IMR-90 (cell line): ENCODE measurements at regions not wholly inside any gene's neighbourhood (a gene's known extent, or its start where the extent isn't known, plus 50 kb on each side); places are given as distances from the start of the nearest gene placed in this dataset.

Source experiments
- ATAC-seq: fragments of 200-7000 bp; cut with Tn5 transposase; 2 replicates; pipeline ENCODE4 v1.9.1; 2020; ENCODE audit warnings: low read depth, mild to moderate bottlenecking, moderate library complexity
- BruUV-seq: library from RNA; stranded (reverse); fragments of 400-500 nt; replicated peaks from 2 replicates; lab custom pipeline; 2021; lab: Mats Ljungman, UMichigan
- CTCF ChIA-PET: fragments of 300-600 bp; formaldehyde crosslinking; extraction: SDS; loops from one replicate; lab custom pipeline; 2021; ENCODE audit warnings: antibody characterized with exemption; lab: Yijun Ruan, JAX
- POLR2A ChIA-PET: fragments of 300-600 bp; sonication (Branson Sonifier 250); formaldehyde crosslinking; loops from one replicate; lab custom pipeline; 2022; ENCODE audit warnings: antibody characterized with exemption; ENCODE audit not compliant: unreplicated experiment; lab: Charles Lee
- DNase-seq: peaks from one replicate; pipeline ENCODE4 v3.0.0; 2013
- H2AFZ ChIP-seq: replicated peaks from 2 replicates; pipeline ENCODE3; 2013; ENCODE audit warnings: low read length, mild to moderate bottlenecking; ENCODE audit not compliant: poor library complexity
- H2AK5ac ChIP-seq: 2 replicates; pipeline ENCODE4 v1.6.1; 2013; ENCODE audit warnings: low read depth, low read length, inconsistent platforms
- H2AK9ac ChIP-seq: replicated peaks from 2 replicates; pipeline ENCODE3; 2013; ENCODE audit warnings: mild to moderate bottlenecking, low read depth, low read length, moderate library complexity; ENCODE audit not compliant: poor library complexity
- H2BK120ac ChIP-seq: 2 replicates; pipeline ENCODE4 v1.6.1; 2013; ENCODE audit warnings: low read depth, low read length, inconsistent platforms
- H2BK15ac ChIP-seq: 3 replicates; pipeline ENCODE4 v1.6.1; 2013; ENCODE audit warnings: low read depth, low read length, inconsistent platforms
- H2BK20ac ChIP-seq: 2 replicates; pipeline ENCODE4 v1.6.1; 2013; ENCODE audit warnings: low read depth, mild to moderate bottlenecking, inconsistent platforms, low read length, moderate library complexity
- H2BK5ac ChIP-seq: 2 replicates; pipeline ENCODE4 v1.6.1; 2013; ENCODE audit warnings: mild to moderate bottlenecking, low read depth, low read length, inconsistent platforms; ENCODE audit not compliant: poor library complexity, severe bottlenecking
- H3K14ac ChIP-seq: replicated peaks from 2 replicates; pipeline ENCODE4 v1.6.1; 2013; ENCODE audit warnings: low read depth, low read length, inconsistent platforms
- H3K18ac ChIP-seq: 2 replicates; pipeline ENCODE4 v1.6.1; 2013; ENCODE audit warnings: low read depth, low read length, control low read depth
- H3K23ac ChIP-seq: 2 replicates; pipeline ENCODE4 v1.6.1; 2013; ENCODE audit warnings: low read depth, low read length, inconsistent platforms
- H3K27ac ChIP-seq: 2 replicates; pipeline ENCODE4 v1.5.1; 2013; ENCODE audit warnings: mild to moderate bottlenecking, control low read depth, low read length; ENCODE audit not compliant: insufficient read depth
- H3K27me3 ChIP-seq: 2 replicates; pipeline ENCODE4 v1.6.1; 2013; ENCODE audit warnings: low read length; ENCODE audit not compliant: control insufficient read depth, insufficient read depth
- H3K36me3 ChIP-seq: 2 replicates; pipeline ENCODE4 v1.6.1; 2013; ENCODE audit warnings: low read length, mixed read lengths; ENCODE audit not compliant: control insufficient read depth, insufficient read depth
- H3K4ac ChIP-seq: 2 replicates; pipeline ENCODE4 v1.6.1; 2013; ENCODE audit warnings: low read depth, low read length, inconsistent platforms
- H3K4me1 ChIP-seq: 2 replicates; pipeline ENCODE4 v1.6.1; 2013; ENCODE audit warnings: low read length, mixed read lengths; ENCODE audit not compliant: control insufficient read depth, insufficient read depth
- H3K4me2 ChIP-seq: 2 replicates; pipeline ENCODE4 v1.6.1; 2013; ENCODE audit warnings: low read depth, mild to moderate bottlenecking, control low read depth, low read length, moderate library complexity
- H3K4me3 ChIP-seq: 2 replicates; pipeline ENCODE4 v1.5.1; 2013; ENCODE audit warnings: low read depth, mild to moderate bottlenecking, control low read depth, low read length, moderate library complexity; ENCODE audit not compliant: insufficient read depth
- H3K56ac ChIP-seq: 2 replicates; pipeline ENCODE4 v1.6.1; 2013; ENCODE audit warnings: low read length, inconsistent platforms; ENCODE audit not compliant: insufficient read depth; ENCODE audit errors: extremely low read depth
- H3K79me1 ChIP-seq, 2 experiments: 2 replicates each; pipeline ENCODE4 v1.6.1; 2013; ENCODE audit warnings: low read length in 2 of 2, inconsistent platforms in 1 of 2, low read depth in 1 of 2
- H3K9ac ChIP-seq: 2 replicates; pipeline ENCODE4 v1.6.1; 2013; ENCODE audit warnings: low read depth, low read length, control low read depth
- H3K9me1 ChIP-seq: 2 replicates; pipeline ENCODE4 v1.6.1; 2013; ENCODE audit warnings: low read length, inconsistent platforms; ENCODE audit not compliant: insufficient read depth
- H3K9me3 ChIP-seq: 2 replicates; pipeline ENCODE4 v1.6.1; 2013; ENCODE audit warnings: low read length; ENCODE audit not compliant: control insufficient read depth, insufficient read depth
- H4K20me1 ChIP-seq: 2 replicates; pipeline ENCODE4 v1.6.1; 2013; ENCODE audit warnings: low read length, inconsistent platforms; ENCODE audit not compliant: insufficient read depth
- H4K5ac ChIP-seq: 2 replicates; pipeline ENCODE4 v1.6.1; 2013; ENCODE audit warnings: mild to moderate bottlenecking, low read depth, low read length, control low read depth
- H4K8ac ChIP-seq, 2 experiments: 2 replicates each; pipeline ENCODE4 v1.6.1; 2013; ENCODE audit warnings: low read depth in 2 of 2, low read length in 2 of 2, control low read depth in 1 of 2, inconsistent platforms in 1 of 2
- H4K91ac ChIP-seq: 2 replicates; pipeline ENCODE4 v1.6.1; 2013; ENCODE audit warnings: low read depth, low read length, inconsistent platforms; ENCODE audit not compliant: insufficient read depth
- BHLHE40 ChIP-seq: fragments of 150-350 bp; IDR thresholded peaks from 2 replicates; pipeline ENCODE4 v1.6.1; 2016; ENCODE audit warnings: mild to moderate bottlenecking, low read depth, low read length
- CEBPB ChIP-seq: IDR thresholded peaks from 2 replicates; pipeline ENCODE4 v1.6.1; 2012; ENCODE audit warnings: low read depth, low read length, improper control_type of control experiment
- CHD1 ChIP-seq: IDR thresholded peaks from 2 replicates; pipeline ENCODE4 v1.6.1; 2012; ENCODE audit warnings: low read depth, low read length, improper control_type of control experiment
- CTCF ChIP-seq: conservative IDR thresholded peaks from 2 replicates; pipeline ENCODE4 v1.5.1; 2012; ENCODE audit warnings: mild to moderate bottlenecking, low read depth, low read length, improper control_type of control experiment
- ELK1 ChIP-seq: fragments of 150-350 bp; IDR thresholded peaks from 2 replicates; pipeline ENCODE4 v1.6.1; 2016; ENCODE audit warnings: low read depth, mild to moderate bottlenecking, low read length, moderate library complexity, borderline replicate concordance
- FOS ChIP-seq: fragments of 150-350 bp; IDR thresholded peaks from 2 replicates; pipeline ENCODE4 v1.6.1; 2016; ENCODE audit warnings: low read depth, low read length
- MAFK ChIP-seq: IDR thresholded peaks from 2 replicates; pipeline ENCODE4 v1.6.1; 2012; ENCODE audit warnings: low read depth, low read length, improper control_type of control experiment
- MAZ ChIP-seq: IDR thresholded peaks from 2 replicates; pipeline ENCODE4 v1.6.1; 2012; ENCODE audit warnings: low read depth, mild to moderate bottlenecking, low read length, improper control_type of control experiment, moderate library complexity, borderline replicate concordance
- MXI1 ChIP-seq: IDR thresholded peaks from 2 replicates; pipeline ENCODE4 v1.6.1; 2012; ENCODE audit warnings: low read depth, mild to moderate bottlenecking, low read length, moderate library complexity, borderline replicate concordance
- NFE2L2 ChIP-seq: fragments of 150-350 bp; IDR thresholded peaks from 2 replicates; pipeline ENCODE4 v1.6.1; 2016; ENCODE audit warnings: low read depth, mild to moderate bottlenecking, low read length
- POLR2A ChIP-seq: IDR thresholded peaks from 2 replicates; pipeline ENCODE4 v1.6.1; 2012; ENCODE audit warnings: mild to moderate bottlenecking, low read depth, low read length
- RAD21 ChIP-seq: IDR thresholded peaks from 2 replicates; pipeline ENCODE4 v1.6.1; 2012; ENCODE audit warnings: low read length, improper control_type of control experiment
- RCOR1 ChIP-seq: IDR thresholded peaks from 2 replicates; pipeline ENCODE4 v1.6.1; 2012; ENCODE audit warnings: mild to moderate bottlenecking, low read length, improper control_type of control experiment; ENCODE audit not compliant: insufficient replicate concordance
- RFX5 ChIP-seq: IDR thresholded peaks from 2 replicates; pipeline ENCODE4 v1.8.0; 2012; ENCODE audit warnings: low read depth, mild to moderate bottlenecking, low read length, moderate library complexity
- SMC3 ChIP-seq: fragments of 150-350 bp; IDR thresholded peaks from 2 replicates; pipeline ENCODE4 v1.6.1; 2016; ENCODE audit warnings: low read depth, mild to moderate bottlenecking, antibody characterized with exemption, low read length, moderate library complexity
- USF2 ChIP-seq: fragments of 150-350 bp; IDR thresholded peaks from 2 replicates; pipeline ENCODE4 v1.6.1; 2017; ENCODE audit warnings: mild to moderate bottlenecking, antibody characterized with exemption, low read length, low read depth
- WGBS, 2 experiments: methylation state at CpG; one replicate each; pipeline versions ENCODE4 v1.1.5 to v1.1.7; 2013; ENCODE audit warnings: missing lambda C conversion rate in 2 of 2; ENCODE audit not compliant: insufficient read length in 1 of 2; ENCODE audit errors: extremely low coverage in 2 of 2; 5-methylcytosine and 5-hydroxymethylcytosine counted together
- dilution Hi-C: fragments of 300-500 bp; cut with HindIII; formaldehyde crosslinking; loops from one replicate; pipeline ENCODE4 v1.14.3; 2018; ENCODE audit warnings: low sequenced_read_pairs; ENCODE audit not compliant: unreplicated experiment
- in situ Hi-C: fragments of 300-500 bp; cut with MboI; formaldehyde crosslinking; loops from 3 replicates; pipeline ENCODE4 v1.14.3; 2019; ENCODE audit warnings: low sequenced_read_pairs, inconsistent platforms, mixed read lengths
- intact Hi-C: fragments of 100-400 bp; cut with micrococcal nuclease; formaldehyde crosslinking; loops from 2 replicates; pipeline ENCODE4 v1.10.0; 2022

GRCh38 chr7:32218154-32218467 is 147.9 kb upstream of the PDE1C start:
- ChIA-PET POLR2A (no interaction called here), CTCF (no interaction called here)
- Histone ChIP-seq H2BK5ac (no peak overlapping the region), H3K36me3 (no peaks in the 10 kb centered on the region), H4K5ac (no peak overlapping the region), H3K79me1 (no peaks in the 10 kb centered on the region), H3K27ac (no peak overlapping the region), H3K23ac (no peak overlapping the region), H3K9me3 (no peaks in the 10 kb centered on the region; the same call in 1 of the 2 replicates), H3K14ac (no peak overlapping the region), H3K56ac (no peak overlapping the region), H2BK20ac (no peak overlapping the region), H2BK15ac (no peak overlapping the region), H3K18ac (no peak overlapping the region), H4K91ac (no peak overlapping the region), H3K27me3 (peaks cover 7% of the 10 kb centered on the region), H3K4me3 (no peak overlapping the region), H4K20me1 (no peaks in the 10 kb centered on the region), H3K9me1 (no peaks in the 10 kb centered on the region), H3K4me1 (no peaks in the 10 kb centered on the region), H3K4me2 (no peak overlapping the region), H3K9ac (no peak overlapping the region), H3K4ac (no peak overlapping the region), H2AK5ac (no peak overlapping the region), H4K8ac (no peak overlapping the region), H2AFZ (no peak overlapping the region), H2BK120ac (no peak overlapping the region), H2AK9ac (no peak overlapping the region)
- intact Hi-C loops = no loop called here
- in situ Hi-C loops = loop anchor here (5.0 kb wide), 1 partner anchor 259 kb away; no protein-coding TSS in a partner anchor
- ATAC-seq (no peak), DNase-seq (no peak)
- no TSS peak for BruUV-seq
- dilution Hi-C loops = no loop called here
- WGBS, 2 experiments = no CpG with 5 or more reads among the region's 1 CpG
- TF ChIP-seq MAFK (no peak), RAD21 (no peak), MXI1 (no peak), CHD1 (no peak), CEBPB (no peak), CTCF (no peak), POLR2A (no peak), ELK1 (no peak), SMC3 (no peak), RCOR1 (no peak), RFX5 (no peak), NFE2L2 (no peak), FOS (no peak), BHLHE40 (no peak), USF2 (no peak), MAZ (no peak)
